Naive thymus-derived CD4-positive, alpha-beta T cell (primary cell): ENCODE measurements at regions not wholly inside any gene's neighbourhood (a gene's known extent, or its start where the extent isn't known, plus 50 kb on each side); places are given as distances from the start of the nearest gene placed in this dataset.

Source experiments
- ATAC-seq: fragments of 150-1000 bp; cut with Tn5 transposase; 2 replicates; pipeline ENCODE4 v1.10.0; 2021; ENCODE audit warnings: mild to moderate bottlenecking, moderate library complexity
- CTCF ChIA-PET: fragments of 350-600 bp; sonication (Branson Sonifier 250); formaldehyde crosslinking; loops from one replicate; lab custom pipeline; 2021; ENCODE audit warnings: antibody characterized with exemption; lab: Charles Lee
- POLR2A ChIA-PET: fragments of 350-600 bp; sonication (Branson Sonifier 250); formaldehyde crosslinking; loops from one replicate; lab custom pipeline; 2021; ENCODE audit warnings: antibody characterized with exemption, inconsistent platforms; lab: Charles Lee
- DNase-seq, 9 donors: peaks; one replicate each; pipeline versions ENCODE4 v3.0.0 to v3.0.0-alpha.2; 2020 to 2022; ENCODE audit warnings: mixed read lengths in 1 of 9
- H3K27ac ChIP-seq: one replicate; pipeline ENCODE4 v1.7.0; 2013; ENCODE audit warnings: mild to moderate bottlenecking, low read depth, low read length, moderate library complexity
- H3K27me3 ChIP-seq, 2 donors: one replicate each; pipeline ENCODE4 v1.7.0; 2013; ENCODE audit warnings: low read length in 2 of 2, mild to moderate bottlenecking in 2 of 2, moderate library complexity in 2 of 2; ENCODE audit not compliant: control insufficient read depth in 2 of 2, insufficient read depth in 2 of 2
- H3K36me3 ChIP-seq, 3 experiments: 1 replicate in 2 of 3; 2 replicates in 1 of 3; pipeline ENCODE4 v1.7.0; 2013; ENCODE audit warnings: low read length in 3 of 3, mild to moderate bottlenecking in 3 of 3, moderate library complexity in 1 of 3; ENCODE audit not compliant: insufficient read depth in 3 of 3, control insufficient read depth in 2 of 3
- H3K4me1 ChIP-seq, 2 donors: one replicate each; pipeline ENCODE4 v1.7.0; 2013; ENCODE audit warnings: low read length in 2 of 2, mild to moderate bottlenecking in 2 of 2, moderate library complexity in 1 of 2; ENCODE audit not compliant: control insufficient read depth in 2 of 2, insufficient read depth in 2 of 2
- H3K4me3 ChIP-seq: 2 replicates; pipeline ENCODE4 v1.7.0; 2013; ENCODE audit warnings: mild to moderate bottlenecking, low read length
- H3K9me3 ChIP-seq, 3 experiments: 1 replicate in 2 of 3; 2 replicates in 1 of 3; pipeline ENCODE4 v1.7.0; 2013; ENCODE audit warnings: low read length in 3 of 3; ENCODE audit not compliant: control insufficient read depth in 2 of 3
- H3K27ac Mint-ChIP-seq, 9 donors: one replicate each; pipeline ENCODE4 v1.8.0; 2020 to 2022; ENCODE audit warnings: mixed read lengths in 9 of 9, mild to moderate bottlenecking in 8 of 9, moderate library complexity in 5 of 9, inconsistent platforms in 2 of 9
- H3K27me3 Mint-ChIP-seq, 5 donors: one replicate each; pipeline ENCODE4 v1.8.0; 2021 to 2022; ENCODE audit warnings: mixed read lengths in 5 of 5, mild to moderate bottlenecking in 1 of 5
- H3K36me3 Mint-ChIP-seq, 5 donors: one replicate each; pipeline ENCODE4 v1.8.0; 2020 to 2022; ENCODE audit warnings: mixed read lengths in 5 of 5, mild to moderate bottlenecking in 3 of 5, inconsistent platforms in 1 of 5
- H3K4me1 Mint-ChIP-seq, 7 donors: one replicate each; pipeline ENCODE4 v1.8.0; 2020 to 2022; ENCODE audit warnings: mixed read lengths in 7 of 7, mild to moderate bottlenecking in 3 of 7, inconsistent platforms in 1 of 7
- H3K4me3 Mint-ChIP-seq, 10 donors: one replicate each; pipeline ENCODE4 v1.8.0; 2020 to 2022; ENCODE audit warnings: mild to moderate bottlenecking in 10 of 10, mixed read lengths in 10 of 10, moderate library complexity in 6 of 10, inconsistent platforms in 2 of 10
- H3K9me3 Mint-ChIP-seq, 11 donors: one replicate each; pipeline ENCODE4 v1.8.0; 2020 to 2022; ENCODE audit warnings: mixed read lengths in 11 of 11, mild to moderate bottlenecking in 4 of 11, inconsistent platforms in 1 of 11, moderate library complexity in 1 of 11
- intact Hi-C, 2 donors: fragments of 100-400 bp; cut with micrococcal nuclease; formaldehyde crosslinking; loops; one replicate each; pipeline ENCODE4 v1.15.1; 2023

- ChIA-PET POLR2A (no interaction called here), CTCF (no interaction called here)
- DNase-seq: no peak
- intact Hi-C loops: no loop called here
- H3K9me3 Mint-ChIP-seq: peaks cover 0 to 2% (median 0%) of the 10 kb centered on the region in 11 donors
- no peak overlapping the region for H3K27ac ChIP-seq
- H3K4me3 Mint-ChIP-seq: no peak overlapping the region
- no peaks in the 10 kb centered on the region for H3K36me3 Mint-ChIP-seq
- H3K9me3 ChIP-seq: no peaks in the 10 kb centered on the region
- no peak overlapping the region for H3K4me3 ChIP-seq
- H3K36me3 ChIP-seq: no peaks in the 10 kb centered on the region
- H3K27me3 ChIP-seq: no peaks in the 10 kb centered on the region
- peaks cover 0 to 10% (median 5%) of the 10 kb centered on the region in 5 donors for H3K27me3 Mint-ChIP-seq
- H3K4me1 ChIP-seq: no peaks in the 10 kb centered on the region
- no peak overlapping the region for H3K27ac Mint-ChIP-seq
- H3K4me1 Mint-ChIP-seq: no peaks in the 10 kb centered on the region
- no peak for ATAC-seq
These were observed 188.5 kb upstream of the SNX2 start for GRCh38 chr5:122586351-122586750.

- intact Hi-C loops: no loop called here
- H3K36me3 ChIP-seq: no peaks in the 10 kb centered on the region
- CTCF ChIA-PET: no interaction called here
- H3K27ac Mint-ChIP-seq: no peak overlapping the region
- H3K36me3 Mint-ChIP-seq: no peaks in the 10 kb centered on the region
- no peak overlapping the region for H3K27ac ChIP-seq
- H3K9me3 ChIP-seq: no peaks in the 10 kb centered on the region
- POLR2A ChIA-PET: no interaction called here
- no peak overlapping the region for H3K4me3 ChIP-seq
- DNase-seq: no peak
- H3K9me3 Mint-ChIP-seq: peaks cover 0 to 10% (median 2%) of the 10 kb centered on the region in 11 donors
- no peak for ATAC-seq
- no peaks in the 10 kb centered on the region for H3K4me1 ChIP-seq
- peaks cover 0 to 4% (median 0%) of the 10 kb centered on the region in 5 donors for H3K27me3 Mint-ChIP-seq
- H3K4me1 Mint-ChIP-seq: no peaks in the 10 kb centered on the region
- no peak overlapping the region for H3K4me3 Mint-ChIP-seq
- H3K27me3 ChIP-seq: no peaks in the 10 kb centered on the region
These were observed 183.1 kb upstream of the SNX2 start for GRCh38 chr5:122591828-122592227.

GRCh38 chr5:122599000-122599399, 175.9 kb upstream of the SNX2 start:
- ChIA-PET CTCF (no interaction called here), POLR2A (no interaction called here)
- H3K4me3 Mint-ChIP-seq: no peak overlapping the region
- H3K4me3 ChIP-seq: no peak overlapping the region
- no peaks in the 10 kb centered on the region for H3K36me3 Mint-ChIP-seq
- intact Hi-C loops: no loop called here
- H3K4me1 Mint-ChIP-seq: no peaks in the 10 kb centered on the region
- H3K27ac Mint-ChIP-seq: no peak overlapping the region
- peaks cover 2 to 25% (median 6%) of the 10 kb centered on the region in 11 donors for H3K9me3 Mint-ChIP-seq
- no peaks in the 10 kb centered on the region for H3K27me3 ChIP-seq
- H3K4me1 ChIP-seq: no peaks in the 10 kb centered on the region
- H3K27ac ChIP-seq: no peak overlapping the region
- DNase-seq (no peak), ATAC-seq (no peak)
- H3K27me3 Mint-ChIP-seq: peaks cover 0 to 13% (median 4%) of the 10 kb centered on the region in 5 donors
- H3K36me3 ChIP-seq: no peaks in the 10 kb centered on the region
- no peaks in the 10 kb centered on the region for H3K9me3 ChIP-seq

- Mint-ChIP-seq H3K4me1 (peaks cover 0 to 1% (median 0%) of the 10 kb centered on the region in 7 donors), H3K9me3 (peaks cover 3 to 20% (median 6%) of the 10 kb centered on the region in 11 donors), H3K27me3 (peaks cover 0 to 15% (median 11%) of the 10 kb centered on the region in 5 donors), H3K4me3 (no peak overlapping the region), H3K36me3 (no peaks in the 10 kb centered on the region), H3K27ac (no peak overlapping the region)
- DNase-seq (no peak), ATAC-seq (no peak)
- ChIA-PET POLR2A (no interaction called here), CTCF (no interaction called here)
- Histone ChIP-seq H3K9me3 (no peaks in the 10 kb centered on the region), H3K36me3 (no peaks in the 10 kb centered on the region), H3K4me3 (no peak overlapping the region), H3K27ac (no peak overlapping the region), H3K4me1 (no peaks in the 10 kb centered on the region), H3K27me3 (no peaks in the 10 kb centered on the region)
- intact Hi-C loops: no loop called here
These were observed 174.0 kb upstream of the SNX2 start for GRCh38 chr5:122600924-122601323.

- Mint-ChIP-seq H3K4me3 (no peak overlapping the region), H3K36me3 (no peaks in the 10 kb centered on the region), H3K9me3 (peaks cover 0 to 18% (median 5%) of the 10 kb centered on the region in 11 donors), H3K27me3 (peaks cover 0 to 14% (median 8%) of the 10 kb centered on the region in 5 donors), H3K4me1 (peaks cover 0 to 1% (median 0%) of the 10 kb centered on the region in 7 donors), H3K27ac (no peak overlapping the region)
- intact Hi-C loops: no loop called here
- Histone ChIP-seq H3K4me3 (no peak overlapping the region), H3K9me3 (no peaks in the 10 kb centered on the region), H3K4me1 (no peaks in the 10 kb centered on the region), H3K27me3 (no peaks in the 10 kb centered on the region), H3K27ac (no peak overlapping the region), H3K36me3 (no peaks in the 10 kb centered on the region)
- ATAC-seq: no peak
- CTCF ChIA-PET: no interaction called here
- POLR2A ChIA-PET: no interaction called here
- no peak for DNase-seq
These were observed 172.2 kb upstream of the SNX2 start for GRCh38 chr5:122602700-122603099.

GRCh38 chr5:122605236-122605635, 169.6 kb upstream of the SNX2 start:
- Histone ChIP-seq H3K9me3 (no peaks in the 10 kb centered on the region), H3K27ac (no peak overlapping the region), H3K4me3 (no peak overlapping the region), H3K4me1 (no peaks in the 10 kb centered on the region), H3K36me3 (no peaks in the 10 kb centered on the region), H3K27me3 (no peaks in the 10 kb centered on the region)
- Mint-ChIP-seq H3K4me3 (no peak overlapping the region), H3K9me3 (peaks cover 0 to 10% (median 4%) of the 10 kb centered on the region in 11 donors), H3K27ac (no peak overlapping the region), H3K4me1 (peaks cover 0 to 1% (median 0%) of the 10 kb centered on the region in 7 donors), H3K27me3 (peaks cover 0 to 17% (median 3%) of the 10 kb centered on the region in 5 donors), H3K36me3 (no peaks in the 10 kb centered on the region)
- no peak for ATAC-seq
- intact Hi-C loops: no loop called here
- POLR2A ChIA-PET: no interaction called here
- DNase-seq: no peak
- CTCF ChIA-PET: no interaction called here

GRCh38 chr5:122607818-122608217, 167.1 kb upstream of the SNX2 start:
- Histone ChIP-seq H3K4me3 (no peak overlapping the region), H3K27me3 (no peaks in the 10 kb centered on the region), H3K9me3 (no peaks in the 10 kb centered on the region), H3K27ac (no peak overlapping the region), H3K36me3 (no peaks in the 10 kb centered on the region), H3K4me1 (no peaks in the 10 kb centered on the region)
- DNase-seq (no peak), ATAC-seq (no peak)
- POLR2A ChIA-PET: no interaction called here
- CTCF ChIA-PET: interaction anchor here (0.7 kb wide), 1 partner anchor 94 kb away, joined by 4 read pairs; no protein-coding TSS in a partner anchor
- intact Hi-C loops: no loop called here
- peaks cover 0 to 17% (median 3%) of the 10 kb centered on the region in 5 donors for H3K27me3 Mint-ChIP-seq
- H3K4me1 Mint-ChIP-seq: peaks cover 0 to 1% (median 0%) of the 10 kb centered on the region in 7 donors
- no peak overlapping the region for H3K4me3 Mint-ChIP-seq
- no peaks in the 10 kb centered on the region for H3K36me3 Mint-ChIP-seq
- H3K27ac Mint-ChIP-seq: no peak overlapping the region
- H3K9me3 Mint-ChIP-seq: peaks cover 0 to 5% (median 0%) of the 10 kb centered on the region in 11 donors
